LNCAP (cell line): ENCODE measurements at regions not wholly inside any gene's neighbourhood (a gene's known extent, or its start where the extent isn't known, plus 50 kb on each side); places are given as distances from the start of the nearest gene placed in this dataset.

Experiments used
- CTCF ChIP-seq: fragments of 450-650 bp; IDR thresholded peaks from 2 replicates; pipeline ENCODE4 v1.5.1; 2017; ENCODE audit warnings: mild to moderate bottlenecking

- no peak for TF ChIP-seq CTCF
Observed at GRCh38 chr7:19437446-19437845, 271.4 kb downstream of the POLR1F start.

GRCh38 chr7:19427944-19428343 lies 280.9 kb downstream of the POLR1F start:
- no peak for TF ChIP-seq CTCF

GRCh38 chr7:19421861-19422260 lies 276.6 kb upstream of the FERD3L start:
- TF ChIP-seq CTCF, result no peak

- TF ChIP-seq CTCF, result no peak
Observed at GRCh38 chr7:19417231-19417630, 272.0 kb upstream of the FERD3L start.

GRCh38 chr7:19415123-19415522 lies 269.9 kb upstream of the FERD3L start:
- no peak for TF ChIP-seq CTCF

- TF ChIP-seq CTCF, result no peak
Observed at GRCh38 chr7:19413443-19413965, 268.3 kb upstream of the FERD3L start.

GRCh38 chr7:19410691-19411090 lies 265.5 kb upstream of the FERD3L start:
- TF ChIP-seq CTCF, result no peak

- no peak for TF ChIP-seq CTCF
Observed at GRCh38 chr7:19410106-19410505, 264.9 kb upstream of the FERD3L start.
